Muscle of leg (tissue), 3 donors: ENCODE measurements at regions not wholly inside any gene's neighbourhood (a gene's known extent, or its start where the extent isn't known, plus 50 kb on each side); places are given as distances from the start of the nearest gene placed in this dataset.

Experiments used
- DNase-seq: peaks from one replicate; pipeline ENCODE4 v3.0.0; 2013
- H3K27ac ChIP-seq: one replicate; pipeline ENCODE4 v1.5.1; 2013; ENCODE audit warnings: mild to moderate bottlenecking, low read length, control low read depth
- H3K27me3 ChIP-seq: one replicate; pipeline ENCODE4 v1.6.1; 2013; ENCODE audit warnings: low read length; ENCODE audit not compliant: control insufficient read depth, insufficient read depth
- H3K36me3 ChIP-seq: one replicate; pipeline ENCODE4 v1.6.1; 2013; ENCODE audit warnings: low read length; ENCODE audit not compliant: control insufficient read depth, insufficient read depth
- H3K4me1 ChIP-seq: one replicate; pipeline ENCODE4 v1.6.1; 2013; ENCODE audit warnings: low read length; ENCODE audit not compliant: control insufficient read depth, insufficient read depth
- H3K4me3 ChIP-seq: one replicate; pipeline ENCODE4 v1.5.1; 2013; ENCODE audit warnings: low read length, control low read depth
- H3K9me3 ChIP-seq: replicated peaks from 2 replicates; pipeline ENCODE4 v1.6.1; 2013; ENCODE audit warnings: low read depth, low read length; ENCODE audit not compliant: control insufficient read depth
- WGBS: methylation state at CpG from one replicate; pipeline ENCODE4 v1.1.5; 2013; ENCODE audit warnings: missing lambda C conversion rate; ENCODE audit not compliant: insufficient coverage; 5-methylcytosine and 5-hydroxymethylcytosine counted together

GRCh38 chr21:14712121-14712715, 166.1 kb upstream of the SAMSN1 start:
- no CpG with 5 or more reads among the region's 1 CpG for WGBS
- peak; percentile 17 for DNase-seq
- H3K9me3 ChIP-seq = peaks cover 2% of the 10 kb centered on the region
- H3K4me3 ChIP-seq = no peak overlapping the region
- no peak overlapping the region for H3K27ac ChIP-seq
- no peaks in the 10 kb centered on the region for H3K4me1 ChIP-seq
- H3K27me3 ChIP-seq = no peaks in the 10 kb centered on the region
- no peaks in the 10 kb centered on the region for H3K36me3 ChIP-seq

GRCh38 chr21:14711287-14711686, 165.2 kb upstream of the SAMSN1 start:
- H3K27me3 ChIP-seq = no peaks in the 10 kb centered on the region
- H3K27ac ChIP-seq = no peak overlapping the region
- H3K4me1 ChIP-seq = no peaks in the 10 kb centered on the region
- no CpG with 5 or more reads among the region's 1 CpG for WGBS
- H3K36me3 ChIP-seq = no peaks in the 10 kb centered on the region
- no peak overlapping the region for H3K4me3 ChIP-seq
- H3K9me3 ChIP-seq = peaks cover 2% of the 10 kb centered on the region
- no peak for DNase-seq

- no peaks in the 10 kb centered on the region for H3K9me3 ChIP-seq
- no peak for DNase-seq
- H3K27ac ChIP-seq = no peak overlapping the region
- H3K4me3 ChIP-seq = no peak overlapping the region
- H3K36me3 ChIP-seq = no peaks in the 10 kb centered on the region
- H3K4me1 ChIP-seq = no peaks in the 10 kb centered on the region
- WGBS = no CpG with 5 or more reads among the region's 2 CpGs
- H3K27me3 ChIP-seq = no peaks in the 10 kb centered on the region
Observed at GRCh38 chr21:14707511-14708020, 161.5 kb upstream of the SAMSN1 start.

DNA sequence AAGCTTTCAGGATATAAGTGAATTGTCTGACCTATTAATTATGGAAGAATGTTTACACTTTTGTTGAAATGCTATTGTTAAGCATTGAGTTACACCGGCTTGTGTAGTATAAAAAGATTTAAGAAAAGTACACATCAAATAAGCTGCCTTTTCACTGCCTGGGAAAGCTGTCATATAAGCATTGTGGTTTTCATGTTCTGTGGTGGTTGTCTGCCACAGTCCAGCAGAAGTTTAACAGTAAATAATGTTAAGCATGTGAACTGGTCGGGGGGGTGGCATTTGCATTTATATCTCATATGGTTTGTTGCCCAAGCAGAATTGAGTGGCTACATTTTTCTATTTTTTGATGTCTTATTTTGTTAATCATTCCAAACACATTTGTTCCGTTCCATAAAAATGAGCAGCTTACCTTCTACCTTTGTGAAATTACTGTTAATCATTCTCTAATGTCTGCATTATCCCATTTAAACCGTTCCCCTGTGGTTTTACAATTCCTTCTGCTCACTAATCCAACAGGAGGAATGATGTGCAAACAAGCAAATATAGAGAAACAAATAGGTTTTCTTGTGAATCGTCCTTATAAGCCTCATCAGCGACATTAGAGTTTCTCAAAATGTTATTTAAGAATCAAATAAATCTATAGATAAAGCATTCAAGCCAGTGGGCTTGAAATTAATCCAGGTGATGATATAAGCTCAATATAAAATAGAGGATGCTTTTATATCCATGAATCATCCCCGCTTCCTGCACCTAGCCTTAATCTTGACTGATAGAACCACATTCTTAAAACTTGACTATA, 160.8 kb upstream of the SAMSN1 start:
- no peak for DNase-seq
- no peaks in the 10 kb centered on the region for H3K27me3 ChIP-seq
- no peaks in the 10 kb centered on the region for H3K9me3 ChIP-seq
- no peaks in the 10 kb centered on the region for H3K4me1 ChIP-seq
- H3K36me3 ChIP-seq = no peaks in the 10 kb centered on the region
- no CpG with 5 or more reads among the region's 7 CpGs for WGBS
- H3K27ac ChIP-seq = no peak overlapping the region
- H3K4me3 ChIP-seq = no peak overlapping the region

- no peaks in the 10 kb centered on the region for H3K27me3 ChIP-seq
- H3K9me3 ChIP-seq = no peaks in the 10 kb centered on the region
- no peaks in the 10 kb centered on the region for H3K4me1 ChIP-seq
- H3K36me3 ChIP-seq = no peaks in the 10 kb centered on the region
- WGBS = 88% methylated on average over 3 of the region's 3 CpGs
- no peak overlapping the region for H3K4me3 ChIP-seq
- no peak overlapping the region for H3K27ac ChIP-seq
- no peak for DNase-seq
Observed at GRCh38 chr21:14699433-14700407, 153.6 kb upstream of the SAMSN1 start.

DNA sequence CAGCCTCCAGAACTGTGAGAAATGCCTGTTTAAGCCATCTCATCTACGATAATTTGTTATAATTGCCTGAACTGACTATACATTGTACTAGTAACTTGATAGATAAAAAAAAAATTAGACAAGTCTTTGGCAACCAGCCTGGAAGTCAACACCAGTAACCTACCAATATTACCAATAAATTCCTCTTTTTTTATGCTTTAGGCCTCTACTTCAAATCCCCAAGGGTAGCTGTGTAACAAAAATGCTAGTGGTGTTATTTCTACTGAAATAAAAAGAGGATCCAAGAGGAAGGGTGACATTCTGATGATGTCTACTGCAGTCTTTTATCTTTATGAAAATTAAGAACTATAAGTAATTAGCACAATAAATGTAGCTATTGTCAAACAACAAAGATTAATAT, 151.7 kb upstream of the SAMSN1 start:
- Histone ChIP-seq H3K27ac (no peak overlapping the region), H3K9me3 (no peaks in the 10 kb centered on the region), H3K4me1 (no peaks in the 10 kb centered on the region), H3K27me3 (no peaks in the 10 kb centered on the region), H3K4me3 (no peak overlapping the region), H3K36me3 (no peaks in the 10 kb centered on the region)
- no peak for DNase-seq
- no CpG with 5 or more reads among the region's 1 CpG for WGBS

DNA sequence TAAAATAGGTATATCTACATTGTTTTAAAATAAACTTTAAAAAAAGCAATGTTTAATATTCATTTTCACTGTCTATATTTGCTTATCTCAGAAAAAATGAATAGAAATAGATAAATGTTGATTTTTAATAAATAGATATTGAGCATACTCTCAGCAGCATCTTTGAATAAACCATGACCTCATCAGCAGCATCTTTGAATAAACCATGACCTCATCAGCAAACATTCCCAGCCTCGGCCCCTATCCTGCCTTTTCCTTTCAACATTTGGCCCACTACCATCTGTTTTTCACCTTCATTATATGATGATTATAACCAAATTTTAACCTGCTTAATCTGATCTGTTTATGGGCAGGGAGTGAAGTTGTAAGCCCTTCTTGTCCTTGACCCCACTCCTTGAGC, 148.7 kb upstream of the SAMSN1 start:
- no peaks in the 10 kb centered on the region for H3K27me3 ChIP-seq
- WGBS = no CpG with 5 or more reads among the region's 1 CpG
- H3K4me1 ChIP-seq = no peaks in the 10 kb centered on the region

DNA sequence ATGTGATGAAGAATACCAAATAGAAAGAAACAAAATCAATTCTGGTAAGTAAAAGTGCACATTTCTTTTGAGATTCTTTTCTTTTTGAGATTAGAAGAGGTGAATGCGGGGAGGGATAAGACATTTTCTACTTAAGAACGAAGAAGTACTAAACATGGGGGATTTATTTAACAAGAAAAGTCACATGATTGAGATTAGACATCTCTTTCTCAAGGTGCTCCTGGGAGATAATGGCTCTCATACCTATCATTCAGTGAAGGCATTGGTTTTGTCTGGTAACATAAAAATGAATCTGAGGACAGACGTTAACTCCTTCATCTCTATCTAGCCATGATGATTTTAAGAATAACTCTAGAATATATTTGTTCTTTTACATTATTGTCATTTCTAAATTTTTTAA, 147.9 kb upstream of the SAMSN1 start:
- no peaks in the 10 kb centered on the region for H3K4me1 ChIP-seq
- no peaks in the 10 kb centered on the region for H3K27me3 ChIP-seq
- no CpG with 5 or more reads among the region's 3 CpGs for WGBS
- no peaks in the 10 kb centered on the region for H3K36me3 ChIP-seq
- no peak overlapping the region for H3K27ac ChIP-seq
- DNase-seq = no peak
- no peak overlapping the region for H3K4me3 ChIP-seq
- H3K9me3 ChIP-seq = no peaks in the 10 kb centered on the region

More for the DNA sequence above, 148.7 kb upstream of the SAMSN1 start:
- Histone ChIP-seq H3K4me3 (no peak overlapping the region), H3K9me3 (no peaks in the 10 kb centered on the region), H3K36me3 (no peaks in the 10 kb centered on the region), H3K27ac (no peak overlapping the region)
- DNase-seq = no peak

GRCh38 chr21:14691914-14692313, 145.8 kb upstream of the SAMSN1 start:
- DNase-seq = no peak
- 56% methylated on average over 4 of the region's 5 CpGs for WGBS
- no peak overlapping the region for H3K27ac ChIP-seq

GRCh38 chr21:14690886-14691285, 144.8 kb upstream of the SAMSN1 start:
- Histone ChIP-seq H3K36me3 (no peaks in the 10 kb centered on the region), H3K4me1 (no peaks in the 10 kb centered on the region), H3K4me3 (no peak overlapping the region), H3K27me3 (no peaks in the 10 kb centered on the region), H3K27ac (no peak overlapping the region), H3K9me3 (no peaks in the 10 kb centered on the region)
- WGBS = 80% methylated on average over 1 of the region's 2 CpGs
- DNase-seq = no peak

More at GRCh38 chr21:14691914-14692313, 145.8 kb upstream of the SAMSN1 start:
- Histone ChIP-seq H3K4me3 (no peak overlapping the region), H3K9me3 (no peaks in the 10 kb centered on the region), H3K4me1 (no peaks in the 10 kb centered on the region), H3K27me3 (no peaks in the 10 kb centered on the region), H3K36me3 (no peaks in the 10 kb centered on the region)
